Left ventricle myocardium inferior (tissue), 1 donor: ENCODE measurements at regions not wholly inside any gene's neighbourhood (a gene's known extent, or its start where the extent isn't known, plus 50 kb on each side); places are given as distances from the start of the nearest gene placed in this dataset.

Source experiments
- DNase-seq: peaks from one replicate; pipeline ENCODE4 v3.0.0-alpha.2; 2020
- H3K27ac ChIP-seq: fragments of 200-600 bp; replicated peaks from 2 replicates; pipeline ENCODE4 v1.8.0; 2021
- H3K27me3 ChIP-seq: fragments of 200-600 bp; 2 replicates; pipeline ENCODE4 v1.8.0; 2021; ENCODE audit warnings: low read depth
- H3K36me3 ChIP-seq: fragments of 200-600 bp; 2 replicates; pipeline ENCODE4 v1.8.0; 2021
- H3K4me1 ChIP-seq: fragments of 200-600 bp; 2 replicates; pipeline ENCODE4 v1.8.0; 2021
- H3K4me3 ChIP-seq: fragments of 200-600 bp; 2 replicates; pipeline ENCODE4 v1.8.0; 2021; ENCODE audit warnings: mild to moderate bottlenecking, moderate library complexity
- H3K9me3 ChIP-seq: fragments of 200-600 bp; replicated peaks from 2 replicates; pipeline ENCODE4 v1.8.0; 2021
- intact Hi-C: fragments of 100-400 bp; cut with micrococcal nuclease; formaldehyde crosslinking; loops from one replicate; pipeline ENCODE4 v1.11.0; 2022
- TF ChIP-seq, protein P1 (sequence below): fragments of 200-600 bp; IDR thresholded peaks from 2 replicates; pipeline ENCODE4 v1.8.0; 2021; ENCODE audit warnings: antibody characterized with exemption, mild to moderate bottlenecking, borderline replicate concordance
- donor health status: DM: no; HTN: yes; CAD: no; lungs with severe emphysema.

DNA sequence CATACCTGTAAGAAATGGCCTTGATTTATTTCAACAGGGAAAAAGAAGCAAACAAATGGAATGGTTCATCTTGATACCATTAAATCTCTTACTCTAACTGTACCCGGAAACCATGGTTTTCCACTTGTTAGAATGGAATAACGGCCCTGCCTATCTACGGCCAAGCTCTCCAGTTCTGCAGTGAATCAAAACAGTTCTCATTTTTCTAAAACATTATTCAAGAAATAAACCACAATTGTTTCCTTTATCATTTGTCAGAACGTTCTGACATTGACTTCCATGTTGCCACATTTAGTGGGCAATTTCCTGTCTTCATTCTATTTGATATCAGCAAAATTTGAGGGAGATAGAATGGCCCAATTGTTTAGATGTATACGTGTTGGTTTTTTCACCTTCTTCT lies 118.8 kb upstream of the CDH19 start:
- TF ChIP-seq, protein P1, sequence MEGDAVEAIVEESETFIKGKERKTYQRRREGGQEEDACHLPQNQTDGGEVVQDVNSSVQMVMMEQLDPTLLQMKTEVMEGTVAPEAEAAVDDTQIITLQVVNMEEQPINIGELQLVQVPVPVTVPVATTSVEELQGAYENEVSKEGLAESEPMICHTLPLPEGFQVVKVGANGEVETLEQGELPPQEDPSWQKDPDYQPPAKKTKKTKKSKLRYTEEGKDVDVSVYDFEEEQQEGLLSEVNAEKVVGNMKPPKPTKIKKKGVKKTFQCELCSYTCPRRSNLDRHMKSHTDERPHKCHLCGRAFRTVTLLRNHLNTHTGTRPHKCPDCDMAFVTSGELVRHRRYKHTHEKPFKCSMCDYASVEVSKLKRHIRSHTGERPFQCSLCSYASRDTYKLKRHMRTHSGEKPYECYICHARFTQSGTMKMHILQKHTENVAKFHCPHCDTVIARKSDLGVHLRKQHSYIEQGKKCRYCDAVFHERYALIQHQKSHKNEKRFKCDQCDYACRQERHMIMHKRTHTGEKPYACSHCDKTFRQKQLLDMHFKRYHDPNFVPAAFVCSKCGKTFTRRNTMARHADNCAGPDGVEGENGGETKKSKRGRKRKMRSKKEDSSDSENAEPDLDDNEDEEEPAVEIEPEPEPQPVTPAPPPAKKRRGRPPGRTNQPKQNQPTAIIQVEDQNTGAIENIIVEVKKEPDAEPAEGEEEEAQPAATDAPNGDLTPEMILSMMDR = no peak
- Histone ChIP-seq H3K27ac (peak overlapping the region; percentile 83), H3K4me3 (no peak overlapping the region), H3K4me1 (no peaks in the 10 kb centered on the region), H3K27me3 (no peaks in the 10 kb centered on the region), H3K36me3 (no peaks in the 10 kb centered on the region), H3K9me3 (peaks cover 3% of the 10 kb centered on the region)
- DNase-seq = no peak
- intact Hi-C loops = no loop called here

DNA sequence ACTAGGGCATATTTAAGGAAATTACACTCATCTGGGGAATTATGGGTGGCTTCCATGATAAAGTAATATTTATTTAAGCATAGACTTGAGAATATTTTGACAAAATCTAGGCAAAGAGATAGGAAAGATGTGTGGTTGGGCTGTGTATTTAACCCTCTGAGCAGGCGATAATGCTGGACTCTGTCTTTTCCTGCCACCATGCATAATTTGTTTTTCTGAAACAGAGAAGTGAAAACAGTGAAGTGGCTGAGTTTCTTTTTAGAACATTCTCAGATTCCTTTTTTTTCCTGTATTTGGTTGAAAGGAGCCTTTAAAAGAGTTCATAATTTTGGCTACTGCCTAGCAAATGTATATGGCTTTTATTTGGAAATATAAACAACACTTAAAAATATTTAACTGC lies 104.8 kb upstream of the CDH19 start:
- Histone ChIP-seq H3K36me3 (no peaks in the 10 kb centered on the region), H3K4me3 (no peak overlapping the region), H3K9me3 (no peaks in the 10 kb centered on the region), H3K27ac (no peak overlapping the region), H3K27me3 (no peaks in the 10 kb centered on the region), H3K4me1 (no peaks in the 10 kb centered on the region)
- intact Hi-C loops = no loop called here
- no peak for DNase-seq
- TF ChIP-seq, protein P1 = no peak

DNA sequence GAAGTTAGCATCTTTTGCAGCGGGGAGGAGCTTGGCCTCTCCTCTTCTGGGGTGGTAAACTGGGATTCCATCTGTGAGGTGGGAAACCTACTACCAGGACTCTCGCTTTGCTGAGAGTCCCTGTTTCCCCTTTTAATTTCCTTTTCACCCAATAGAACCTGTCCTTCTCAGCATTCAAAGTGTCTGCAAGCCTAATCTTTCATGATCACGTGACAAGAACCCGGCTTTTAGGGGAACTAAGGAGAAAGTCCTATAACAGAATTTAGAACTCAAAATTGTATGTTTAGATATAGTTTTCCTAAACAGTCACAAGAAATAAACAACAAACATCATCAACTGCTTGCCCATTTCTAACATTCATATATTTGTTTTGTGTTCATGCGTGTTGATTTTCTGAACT lies 103.6 kb upstream of the CDH19 start:
- Histone ChIP-seq H3K36me3 (no peaks in the 10 kb centered on the region), H3K27me3 (no peaks in the 10 kb centered on the region), H3K4me3 (no peak overlapping the region), H3K27ac (no peak overlapping the region), H3K9me3 (no peaks in the 10 kb centered on the region), H3K4me1 (no peaks in the 10 kb centered on the region)
- DNase-seq = no peak
- intact Hi-C loops = no loop called here
- TF ChIP-seq, protein P1 = no peak

DNA sequence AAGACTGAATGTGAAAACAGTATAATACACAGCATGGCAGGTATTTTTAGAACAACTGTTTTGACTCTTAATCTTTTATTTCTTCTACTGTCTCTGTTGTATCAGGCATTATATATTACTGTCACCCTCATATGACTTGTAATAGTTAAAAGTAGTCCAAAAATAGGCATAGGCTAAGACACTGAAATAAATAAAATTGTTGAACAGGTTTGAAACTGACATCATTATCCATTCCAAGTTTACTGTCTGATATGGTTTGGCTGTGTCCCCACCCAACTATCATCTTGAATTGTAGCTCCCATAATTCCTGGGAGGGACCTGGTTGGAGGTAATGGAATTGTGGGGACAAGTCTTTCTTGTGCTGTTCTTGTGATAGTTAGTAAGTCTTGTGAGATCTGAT lies 91.4 kb upstream of the CDH19 start:
- no peaks in the 10 kb centered on the region for H3K27me3 ChIP-seq
- intact Hi-C loops = no loop called here
- TF ChIP-seq, protein P1 = no peak
- no peak overlapping the region for H3K4me3 ChIP-seq
- H3K9me3 ChIP-seq = peaks cover 4% of the 10 kb centered on the region
- H3K4me1 ChIP-seq = no peaks in the 10 kb centered on the region
- H3K27ac ChIP-seq = no peak overlapping the region
- no peaks in the 10 kb centered on the region for H3K36me3 ChIP-seq
- DNase-seq = no peak

DNA sequence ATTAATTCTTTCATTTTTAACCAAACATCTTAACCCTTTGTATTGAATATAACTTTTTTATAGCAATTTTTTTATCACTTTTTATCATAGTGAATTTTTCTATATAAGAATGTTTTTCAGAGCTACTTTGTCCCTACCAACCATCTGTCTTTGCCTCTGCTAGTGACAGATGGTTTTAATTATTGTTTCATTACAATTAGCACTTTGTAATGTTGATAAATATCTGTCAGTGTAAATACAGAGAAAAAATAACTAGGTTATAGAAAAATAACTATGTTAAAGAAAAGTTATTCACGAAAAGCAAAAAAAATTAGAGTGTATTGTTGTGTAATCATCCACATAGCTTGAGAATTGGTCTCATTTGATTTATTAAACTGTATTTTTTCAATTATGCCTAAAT lies 91.0 kb upstream of the CDH19 start:
- Histone ChIP-seq H3K4me1 (no peaks in the 10 kb centered on the region), H3K4me3 (no peak overlapping the region), H3K9me3 (peaks cover 6% of the 10 kb centered on the region), H3K27ac (no peak overlapping the region), H3K27me3 (no peaks in the 10 kb centered on the region), H3K36me3 (no peaks in the 10 kb centered on the region)
- DNase-seq = no peak
- TF ChIP-seq, protein P1 = no peak
- intact Hi-C loops = no loop called here

DNA sequence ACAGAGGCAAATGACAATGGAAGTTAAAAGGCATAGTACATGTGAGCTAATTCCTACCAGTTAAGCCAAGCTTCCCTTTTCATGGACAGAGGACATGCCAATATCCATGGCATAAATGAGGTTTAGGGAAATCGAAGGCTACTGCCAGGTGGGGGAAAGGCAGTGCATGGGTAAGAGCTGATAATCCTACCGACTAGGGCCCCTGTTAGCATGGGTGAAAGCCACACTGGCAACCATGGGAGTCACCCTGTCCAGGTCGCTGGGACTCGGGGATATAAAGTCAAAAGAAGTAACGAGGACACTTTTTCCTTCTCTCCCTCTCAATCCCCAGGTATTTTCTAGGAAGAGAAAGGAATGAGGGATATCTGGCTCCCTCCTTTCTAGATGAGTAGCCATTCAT lies 83.7 kb upstream of the CDH19 start:
- intact Hi-C loops = no loop called here
- Histone ChIP-seq H3K9me3 (peaks cover 37% of the 10 kb centered on the region), H3K27me3 (no peaks in the 10 kb centered on the region), H3K4me3 (no peak overlapping the region), H3K4me1 (peaks cover 5% of the 10 kb centered on the region), H3K27ac (no peak overlapping the region), H3K36me3 (no peaks in the 10 kb centered on the region)
- DNase-seq = no peak
- TF ChIP-seq, protein P1 = no peak
